Immature natural killer cell (primary cell): ENCODE measurements at regions not wholly inside any gene's neighbourhood (a gene's known extent, or its start where the extent isn't known, plus 50 kb on each side); places are given as distances from the start of the nearest gene placed in this dataset.
"Not testable (repeated sequence)": the region's sequence is repeated elsewhere in the genome, so short reads cannot be mapped to it uniquely, and the experiment has no call there.

Experiments used
- DNase-seq, 3 donors: peaks; one replicate each; pipeline ENCODE4 v3.0.0; 2022; ENCODE audit warnings: mixed read lengths in 1 of 3
- H3K27ac Mint-ChIP-seq, 6 donors: one replicate each; pipeline ENCODE4 v1.8.0; 2020; ENCODE audit warnings: mixed read lengths in 6 of 6, mild to moderate bottlenecking in 5 of 6, inconsistent platforms in 4 of 6, moderate library complexity in 3 of 6
- H3K27me3 Mint-ChIP-seq, 3 donors: one replicate each; pipeline ENCODE4 v1.8.0; 2020 to 2021; ENCODE audit warnings: low read depth in 3 of 3, mild to moderate bottlenecking in 3 of 3, mixed read lengths in 3 of 3, moderate library complexity in 3 of 3, inconsistent platforms in 1 of 3
- H3K36me3 Mint-ChIP-seq, 3 donors: one replicate each; pipeline ENCODE4 v1.8.0; 2020; ENCODE audit warnings: mixed read lengths in 3 of 3, inconsistent platforms in 2 of 3, mild to moderate bottlenecking in 2 of 3
- H3K4me1 Mint-ChIP-seq, 2 donors: one replicate each; pipeline ENCODE4 v1.8.0; 2020; ENCODE audit warnings: inconsistent platforms in 2 of 2, mild to moderate bottlenecking in 2 of 2, mixed read lengths in 2 of 2, moderate library complexity in 1 of 2
- H3K4me3 Mint-ChIP-seq, 5 donors: one replicate each; pipeline ENCODE4 v1.8.0; 2020; ENCODE audit warnings: mild to moderate bottlenecking in 5 of 5, mixed read lengths in 5 of 5, inconsistent platforms in 3 of 5, moderate library complexity in 3 of 5
- H3K9me3 Mint-ChIP-seq, 6 donors: one replicate each; pipeline ENCODE4 v1.8.0; 2020; ENCODE audit warnings: mild to moderate bottlenecking in 6 of 6, mixed read lengths in 6 of 6, inconsistent platforms in 4 of 6, moderate library complexity in 3 of 6

DNA sequence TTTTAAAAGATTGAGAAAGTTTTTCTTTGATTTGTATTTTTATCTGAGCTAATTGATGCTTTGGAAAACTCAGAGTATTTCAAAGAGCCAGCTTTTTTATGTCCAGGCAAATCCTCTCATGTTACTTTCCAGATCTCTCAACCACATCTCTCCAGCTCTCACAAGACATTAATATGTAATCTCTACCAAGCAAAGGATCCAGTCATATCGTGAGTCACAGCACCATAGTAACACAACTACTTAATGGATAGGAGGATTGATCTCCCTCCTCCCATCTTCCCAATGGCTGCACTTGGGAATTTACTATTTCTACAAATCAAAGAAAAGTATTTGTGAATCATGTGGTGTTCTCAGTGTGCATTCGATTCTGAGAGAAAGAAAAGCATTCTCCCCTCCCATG lies 63.3 kb downstream of the POU4F1 start:
- no peak overlapping the region for H3K27ac Mint-ChIP-seq
- H3K4me3 Mint-ChIP-seq = no peak overlapping the region
- H3K36me3 Mint-ChIP-seq = no peaks in the 10 kb centered on the region
- H3K27me3 Mint-ChIP-seq = peaks cover 0 to 5% (median 2%) of the 10 kb centered on the region in 3 donors
- peaks cover 0 to 7% (median 0%) of the 10 kb centered on the region in 6 donors for H3K9me3 Mint-ChIP-seq
- no peaks in the 10 kb centered on the region for H3K4me1 Mint-ChIP-seq
- DNase-seq = no peak

DNA sequence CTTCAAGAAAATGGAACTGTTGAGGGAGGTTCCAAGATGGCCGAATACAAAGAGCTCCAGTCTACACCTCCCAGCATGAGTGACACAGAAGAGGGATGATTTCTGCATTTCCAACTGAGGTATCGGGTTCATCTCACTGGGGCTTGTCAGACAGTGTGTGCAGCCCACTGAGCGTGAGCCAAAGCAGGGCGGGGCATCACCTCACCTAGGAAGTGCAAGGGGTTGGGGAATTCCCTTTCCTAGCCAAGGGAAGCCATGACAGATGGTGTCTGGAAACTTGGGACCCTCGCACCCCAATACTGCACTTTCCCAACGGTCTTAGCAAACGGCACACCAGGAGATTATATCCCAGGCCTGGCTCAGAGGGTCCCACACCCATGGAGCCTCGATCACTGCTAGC lies 77.3 kb downstream of the POU4F1 start:
- H3K4me3 Mint-ChIP-seq, DNase-seq, H3K36me3 Mint-ChIP-seq, H3K4me1 Mint-ChIP-seq, H3K27ac Mint-ChIP-seq, H3K27me3 Mint-ChIP-seq: not testable (repeated sequence)
- H3K9me3 Mint-ChIP-seq = peaks cover 0 to 18% (median 9%) of the 10 kb centered on the region in 6 donors

DNA sequence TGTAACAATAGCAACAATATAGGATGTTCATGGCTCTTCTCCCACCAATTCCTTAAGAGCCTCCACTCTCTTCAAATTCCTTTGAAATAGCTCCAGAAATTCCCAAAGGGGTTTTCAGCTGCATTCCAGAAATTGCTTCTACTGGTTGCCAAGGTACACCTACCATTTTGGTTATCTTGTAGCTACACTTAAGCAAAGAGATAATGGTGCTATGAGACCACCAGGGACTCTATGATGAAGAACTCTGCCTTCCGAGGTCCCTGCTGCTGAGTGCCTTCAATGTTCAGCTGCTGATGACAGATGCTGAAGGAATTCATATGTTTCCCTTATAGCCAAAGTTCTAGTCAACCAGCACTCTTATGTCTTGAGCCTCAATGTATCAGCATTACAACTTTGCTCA lies 78.4 kb downstream of the POU4F1 start:
- Mint-ChIP-seq H3K27me3 (peaks cover 0 to 3% (median 3%) of the 10 kb centered on the region in 3 donors), H3K4me3 (no peak overlapping the region), H3K36me3 (no peaks in the 10 kb centered on the region), H3K9me3 (peaks cover 0 to 14% (median 10%) of the 10 kb centered on the region in 6 donors), H3K27ac (no peak overlapping the region), H3K4me1 (no peaks in the 10 kb centered on the region)
- no peak for DNase-seq

DNA sequence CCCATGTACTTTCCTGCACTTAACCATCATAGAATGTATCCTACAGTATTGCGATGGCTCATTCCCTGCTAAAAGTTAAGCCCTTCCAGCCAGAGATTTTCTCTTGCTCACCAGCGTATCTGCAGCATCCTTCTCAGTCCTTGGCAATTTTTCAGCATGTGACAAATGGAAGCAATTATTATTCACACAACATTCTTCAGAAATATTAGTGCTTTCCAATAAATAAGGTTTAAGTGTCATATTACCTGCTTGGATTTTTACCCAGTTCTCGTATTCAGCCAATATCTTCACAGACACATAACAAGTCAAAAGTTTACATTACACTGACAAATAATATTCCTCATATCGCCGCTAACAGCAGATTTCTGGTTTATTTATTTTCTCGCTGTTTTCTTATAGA lies 82.3 kb downstream of the POU4F1 start:
- Mint-ChIP-seq H3K4me1 (no peaks in the 10 kb centered on the region), H3K4me3 (no peak overlapping the region), H3K27ac (no peak overlapping the region), H3K9me3 (peaks cover 0 to 21% (median 6%) of the 10 kb centered on the region in 6 donors), H3K27me3 (peaks cover 1 to 3% (median 3%) of the 10 kb centered on the region in 3 donors), H3K36me3 (no peaks in the 10 kb centered on the region)
- no peak for DNase-seq

DNA sequence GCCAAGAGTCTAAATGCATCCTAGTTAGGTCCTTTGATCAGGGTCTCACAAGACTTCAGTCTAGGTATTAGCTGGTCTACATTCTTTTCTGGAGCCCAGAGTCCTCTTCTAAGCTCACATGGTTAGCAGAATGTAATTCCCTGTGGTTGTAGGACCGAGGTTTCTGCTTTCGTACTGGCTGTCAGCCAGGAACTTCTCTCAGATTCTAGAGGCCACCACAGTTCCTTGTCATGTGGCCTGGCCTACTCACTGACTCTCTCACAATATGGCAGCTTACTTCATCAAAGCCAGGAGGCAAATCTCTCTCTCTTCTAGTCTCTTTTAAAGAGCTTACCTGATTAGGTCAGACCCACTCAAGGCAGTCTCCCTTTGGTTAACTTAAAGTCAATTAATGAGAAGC lies 82.9 kb downstream of the POU4F1 start:
- peaks cover 1 to 3% (median 3%) of the 10 kb centered on the region in 3 donors for H3K27me3 Mint-ChIP-seq
- no peak overlapping the region for H3K27ac Mint-ChIP-seq
- no peak for DNase-seq
- no peak overlapping the region for H3K4me3 Mint-ChIP-seq
- no peaks in the 10 kb centered on the region for H3K4me1 Mint-ChIP-seq
- peaks cover 0 to 15% (median 5%) of the 10 kb centered on the region in 6 donors for H3K9me3 Mint-ChIP-seq
- H3K36me3 Mint-ChIP-seq = no peaks in the 10 kb centered on the region

DNA sequence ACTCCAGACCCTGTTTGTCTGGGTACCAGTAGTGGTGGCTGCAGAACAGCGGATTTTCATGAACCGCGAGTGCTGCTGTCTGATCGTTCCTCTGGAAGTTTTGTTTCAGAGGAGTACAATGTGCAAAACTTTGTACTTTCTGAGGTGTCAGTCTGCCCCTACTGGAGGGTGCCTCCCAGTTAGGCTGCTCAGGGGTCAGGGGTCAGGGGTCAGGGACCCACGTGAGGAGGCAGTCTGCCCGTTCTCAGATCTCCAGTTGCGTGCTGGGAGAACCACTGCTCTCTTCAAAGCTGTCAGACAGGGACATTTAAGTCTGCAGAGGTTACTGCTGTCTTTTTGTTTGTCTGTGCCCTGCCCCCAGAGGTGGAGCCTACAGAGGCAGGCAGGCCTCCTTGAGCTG lies 84.9 kb downstream of the POU4F1 start:
- not testable (repeated sequence) for H3K4me3 Mint-ChIP-seq, H3K27me3 Mint-ChIP-seq, H3K27ac Mint-ChIP-seq, DNase-seq, H3K36me3 Mint-ChIP-seq, H3K4me1 Mint-ChIP-seq
- peaks cover 0 to 15% (median 5%) of the 10 kb centered on the region in 6 donors for H3K9me3 Mint-ChIP-seq

DNA sequence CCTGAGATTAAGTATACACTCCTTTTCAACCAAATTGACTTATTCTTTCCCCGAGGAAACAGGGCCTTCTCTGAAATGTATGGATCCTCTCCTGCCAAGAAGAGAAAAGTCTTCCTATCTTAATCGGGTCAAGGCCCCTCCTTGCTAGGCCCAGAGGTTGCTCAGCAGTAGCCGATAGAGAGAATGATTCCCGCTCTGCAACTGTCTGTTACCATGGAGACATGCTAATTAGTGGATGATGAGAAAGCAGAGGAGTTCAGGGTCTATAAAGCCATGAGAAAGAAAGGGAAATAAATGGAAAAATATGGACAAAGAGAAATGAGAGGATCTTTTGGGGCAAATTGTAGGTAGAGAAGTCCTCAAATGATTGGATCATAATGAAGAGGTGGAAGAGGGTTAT lies 103.5 kb downstream of the POU4F1 start:
- Mint-ChIP-seq H3K27me3 (peaks cover 2 to 4% (median 2%) of the 10 kb centered on the region in 3 donors), H3K36me3 (peaks cover 0 to 3% (median 3%) of the 10 kb centered on the region in 3 donors), H3K4me3 (no peak overlapping the region), H3K4me1 (no peaks in the 10 kb centered on the region), H3K9me3 (peaks cover 1 to 16% (median 8%) of the 10 kb centered on the region in 6 donors), H3K27ac (no peak overlapping the region)
- DNase-seq = no peak

DNA sequence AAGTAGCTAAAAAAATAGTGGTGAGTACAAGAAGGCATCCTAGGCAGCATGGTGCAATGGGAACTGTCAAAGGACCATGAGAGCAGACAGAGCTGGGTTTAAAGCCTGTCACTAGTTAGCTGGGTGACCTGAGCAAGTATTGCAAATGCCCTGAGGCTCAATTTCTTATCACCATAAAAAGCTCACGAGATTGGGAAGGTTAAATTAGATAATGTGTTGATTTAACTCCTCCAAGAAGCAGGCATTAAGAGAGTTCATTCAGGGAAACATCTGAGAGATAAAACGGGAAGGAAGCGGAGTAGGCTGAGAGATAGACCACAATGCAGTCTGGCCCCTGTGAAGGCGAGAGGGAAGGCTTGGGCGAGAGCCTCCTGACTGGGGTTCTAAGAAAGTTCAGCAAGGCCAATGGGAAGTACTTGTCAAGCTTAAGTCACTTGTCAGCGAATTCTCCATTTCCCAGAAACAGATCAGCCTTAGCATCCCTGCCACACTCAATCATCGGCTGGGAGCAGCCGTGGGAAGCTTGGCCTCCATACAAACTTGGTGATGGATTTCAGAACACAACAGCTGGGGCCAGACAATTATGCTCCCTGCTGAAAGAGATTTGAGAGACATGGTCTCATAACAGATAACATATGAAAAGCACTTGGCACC lies 105.5 kb downstream of the POU4F1 start:
- no peaks in the 10 kb centered on the region for H3K4me1 Mint-ChIP-seq
- no peak for DNase-seq
- peaks cover 0 to 3% (median 3%) of the 10 kb centered on the region in 3 donors for H3K36me3 Mint-ChIP-seq
- H3K27me3 Mint-ChIP-seq = peaks cover 2 to 4% (median 2%) of the 10 kb centered on the region in 3 donors
- no peak overlapping the region for H3K27ac Mint-ChIP-seq
- H3K9me3 Mint-ChIP-seq = peaks cover 1 to 15% (median 8%) of the 10 kb centered on the region in 6 donors
- no peak overlapping the region for H3K4me3 Mint-ChIP-seq

DNA sequence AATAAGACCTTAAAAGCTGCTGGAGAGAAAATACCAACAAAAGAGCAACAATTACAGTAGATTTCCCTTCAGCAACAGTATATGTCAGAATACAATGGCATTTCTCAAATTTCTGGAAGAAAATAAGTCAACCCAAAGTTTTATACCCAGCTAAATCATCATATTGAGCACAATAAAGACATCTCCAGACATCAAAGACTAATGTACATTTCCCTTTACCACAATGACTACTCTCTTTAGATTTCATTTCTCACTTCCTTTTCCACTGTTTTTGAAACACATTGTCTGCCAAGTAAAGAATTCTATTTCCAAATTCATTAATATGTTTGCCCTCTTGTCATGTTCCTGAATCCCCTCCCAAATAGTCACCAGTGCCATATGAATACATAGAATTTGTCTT lies 111.4 kb downstream of the POU4F1 start:
- Mint-ChIP-seq H3K4me3 (no peak overlapping the region), H3K27ac (no peak overlapping the region), H3K9me3 (peaks cover 3 to 10% (median 7%) of the 10 kb centered on the region in 6 donors), H3K36me3 (no peaks in the 10 kb centered on the region), H3K27me3 (peaks cover 2% of the 10 kb centered on the region in 3 donors), H3K4me1 (no peaks in the 10 kb centered on the region)
- no peak for DNase-seq

DNA sequence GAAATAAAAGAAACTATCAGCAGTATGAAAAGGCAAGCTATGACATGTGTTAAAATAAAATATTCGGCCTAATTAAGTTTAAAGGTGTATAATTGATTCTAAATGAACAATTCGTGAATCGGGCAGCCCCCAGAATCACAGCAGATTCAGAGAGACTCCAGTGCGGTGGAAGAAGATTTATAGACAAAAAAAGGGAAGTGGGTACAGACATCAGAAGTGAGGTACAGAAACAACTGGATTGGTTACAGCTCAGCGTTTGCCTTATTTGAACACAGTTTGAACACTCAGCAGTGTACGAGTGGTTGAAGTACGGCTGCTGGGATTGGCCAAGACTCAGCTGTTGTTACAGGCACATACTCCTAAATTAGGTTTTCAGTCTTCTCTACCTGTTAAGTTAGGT lies 113.1 kb downstream of the POU4F1 start:
- not testable (repeated sequence) for H3K36me3 Mint-ChIP-seq, DNase-seq, H3K27ac Mint-ChIP-seq, H3K4me1 Mint-ChIP-seq, H3K27me3 Mint-ChIP-seq, H3K4me3 Mint-ChIP-seq
- peaks cover 3 to 12% (median 8%) of the 10 kb centered on the region in 6 donors for H3K9me3 Mint-ChIP-seq

DNA sequence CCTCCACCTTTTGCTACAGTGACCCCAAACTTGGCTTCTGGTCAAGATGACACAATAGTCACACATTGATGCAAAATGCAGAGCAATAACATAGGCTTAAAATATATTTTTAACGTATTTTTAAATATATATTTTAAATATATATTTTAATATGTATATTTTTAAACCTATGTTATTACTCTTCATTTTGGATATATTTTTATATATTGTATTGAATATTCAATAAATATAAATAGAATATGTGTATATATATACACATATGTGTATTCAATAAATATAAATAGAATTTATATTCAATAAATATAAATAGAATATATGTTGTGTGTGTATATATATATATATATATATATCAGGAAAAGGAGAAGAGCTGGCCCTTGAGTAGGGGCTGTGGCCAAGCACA lies 115.6 kb downstream of the POU4F1 start:
- Mint-ChIP-seq H3K4me1 (no peaks in the 10 kb centered on the region), H3K36me3 (no peaks in the 10 kb centered on the region), H3K9me3 (peaks cover 3 to 12% (median 9%) of the 10 kb centered on the region in 6 donors), H3K27ac (no peak overlapping the region), H3K27me3 (peaks cover 1 to 2% (median 2%) of the 10 kb centered on the region in 3 donors), H3K4me3 (no peak overlapping the region)
- DNase-seq = no peak

DNA sequence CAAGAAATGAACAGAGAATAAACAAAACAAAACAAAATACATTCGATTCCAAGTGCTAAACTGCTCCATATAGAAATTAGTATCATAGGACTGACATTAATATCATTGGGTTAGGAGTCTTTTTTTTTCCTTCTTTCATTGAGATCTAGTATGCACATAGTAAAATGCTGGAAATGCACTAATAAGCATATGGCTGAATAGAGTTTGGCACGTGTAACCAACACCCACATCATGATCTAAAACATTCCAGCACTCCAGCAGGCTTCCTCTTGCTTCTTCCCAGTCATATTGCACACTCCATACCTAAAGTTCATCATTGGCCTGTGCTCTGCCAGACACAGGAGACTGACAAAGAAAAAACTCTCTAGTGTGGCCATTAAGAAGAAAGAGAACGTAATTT lies 117.5 kb downstream of the POU4F1 start:
- H3K27ac Mint-ChIP-seq = no peak overlapping the region
- no peak for DNase-seq
- H3K4me3 Mint-ChIP-seq = no peak overlapping the region
- H3K9me3 Mint-ChIP-seq = peaks cover 0 to 9% (median 4%) of the 10 kb centered on the region in 6 donors
- peaks cover 1 to 3% (median 2%) of the 10 kb centered on the region in 3 donors for H3K27me3 Mint-ChIP-seq
- H3K36me3 Mint-ChIP-seq = no peaks in the 10 kb centered on the region
- no peaks in the 10 kb centered on the region for H3K4me1 Mint-ChIP-seq

DNA sequence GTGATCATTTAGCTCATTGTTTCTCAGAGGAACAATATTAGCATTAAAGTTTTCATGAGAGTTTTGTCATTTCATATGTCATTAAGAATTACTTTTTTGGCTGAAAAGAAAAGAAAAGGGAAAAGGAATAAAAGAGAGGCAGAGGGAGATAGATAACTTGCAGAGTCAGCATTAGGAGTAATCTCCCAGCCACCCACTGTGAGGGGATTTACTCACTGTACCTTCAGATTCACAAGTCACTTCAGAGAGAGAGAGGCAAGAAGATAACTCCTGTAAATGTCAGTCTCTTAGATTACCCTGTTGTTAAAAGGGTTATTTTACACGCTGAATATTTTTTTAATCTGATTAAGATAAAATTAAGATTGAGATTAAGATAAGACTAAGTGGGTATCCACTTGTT lies 125.2 kb downstream of the POU4F1 start:
- Mint-ChIP-seq H3K36me3 (no peaks in the 10 kb centered on the region), H3K27ac (no peak overlapping the region), H3K9me3 (peaks cover 0 to 6% (median 1%) of the 10 kb centered on the region in 6 donors), H3K4me1 (no peaks in the 10 kb centered on the region), H3K4me3 (no peak overlapping the region), H3K27me3 (peaks cover 2 to 3% (median 2%) of the 10 kb centered on the region in 3 donors)
- no peak for DNase-seq

DNA sequence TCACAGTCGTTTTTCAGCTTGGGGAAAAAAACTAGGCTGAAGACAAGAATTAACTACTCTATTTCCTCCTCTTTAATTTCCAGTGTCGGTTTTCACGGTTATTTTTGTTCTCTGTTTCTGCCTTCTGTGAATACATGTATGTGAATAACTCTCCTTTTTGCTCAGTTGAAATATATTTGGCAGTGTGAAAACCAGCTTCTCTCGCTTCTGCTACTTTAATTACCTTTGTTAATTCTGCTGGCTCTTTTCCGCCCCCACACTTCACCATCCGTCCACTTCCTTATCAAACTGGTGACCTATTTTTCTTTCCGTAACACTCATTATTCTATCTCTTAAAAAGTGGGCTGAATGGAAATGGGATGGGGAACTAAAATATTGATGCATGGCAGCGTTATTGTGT lies 126.4 kb downstream of the POU4F1 start:
- Mint-ChIP-seq H3K9me3 (peaks cover 0 to 6% (median 1%) of the 10 kb centered on the region in 6 donors), H3K27ac (no peak overlapping the region), H3K36me3 (no peaks in the 10 kb centered on the region), H3K4me3 (no peak overlapping the region), H3K4me1 (no peaks in the 10 kb centered on the region), H3K27me3 (peaks cover 2 to 4% (median 2%) of the 10 kb centered on the region in 3 donors)
- no peak for DNase-seq

DNA sequence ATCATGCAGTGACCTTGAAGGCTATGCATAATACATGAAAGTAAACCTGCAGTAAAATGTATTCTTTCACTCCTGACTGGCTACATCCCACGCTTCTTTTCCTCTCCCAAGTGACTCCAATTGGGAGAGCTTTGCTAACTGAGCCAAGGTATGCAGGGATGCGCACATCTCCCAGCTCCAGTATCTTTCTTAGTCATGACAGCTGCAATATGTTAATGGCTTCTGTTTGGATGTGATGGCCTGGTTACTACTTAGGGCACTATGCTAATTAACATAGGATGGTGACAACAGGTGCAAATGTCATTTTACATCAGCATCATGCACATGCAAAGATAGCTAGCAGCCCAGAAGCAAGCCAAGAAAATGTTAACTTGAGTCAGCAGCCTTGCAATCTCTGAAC lies 134.7 kb downstream of the POU4F1 start:
- Mint-ChIP-seq H3K36me3 (no peaks in the 10 kb centered on the region), H3K4me1 (no peaks in the 10 kb centered on the region), H3K9me3 (no peaks in the 10 kb centered on the region), H3K27ac (no peak overlapping the region), H3K27me3 (peaks cover 0 to 4% (median 1%) of the 10 kb centered on the region in 3 donors), H3K4me3 (no peak overlapping the region)
- no peak for DNase-seq
